ENCODE measurements at regions not wholly inside any gene's neighbourhood (a gene's known extent, or its start where the extent isn't known, plus 50 kb on each side); places are given as distances from the start of the nearest gene placed in this dataset.

- Histone ChIP-seq H3K27ac (ENCODE audit: low read length) (peak overlapping the region; percentile 50), H3K9ac (ENCODE audit: low read length) (no peak overlapping the region), H3K4me2 (ENCODE audit: low read length) (peak overlapping the region; percentile 74), H2AFZ (ENCODE audit: low read length) (no peak overlapping the region), H3K4me1 (ENCODE audit: insufficient read depth, low read length) (peaks cover 18% of the 10 kb centered on the region), H3F3A (ENCODE audit: low read length, unreplicated experiment) (no peaks in the 10 kb centered on the region), H3K27me3 (ENCODE audit: low read length) (no peaks in the 10 kb centered on the region), H3K79me2 (ENCODE audit: low read length) (no peaks in the 10 kb centered on the region), H3K36me3 (ENCODE audit: low read depth, low read length) (peaks cover 13% of the 10 kb centered on the region; the same call in 1 of the 2 replicates), H3K9me3 (ENCODE audit: low read length) (no peaks in the 10 kb centered on the region), H4K20me1 (ENCODE audit: low read length) (no peaks in the 10 kb centered on the region), H3K9me2 (replicated peaks; ENCODE audit: low read length) (no peaks in the 10 kb centered on the region), H3K4me3 (ENCODE audit: low read length) (peak overlapping the region; percentile 44; the same call in 1 of the 2 replicates)
- peak; percentile 87 for DNase-seq
- BruUV-seq (replicated peaks): no TSS peak
- intact Hi-C loops (cut with micrococcal nuclease): no loop called here
- ChIA-PET POLR2A (ENCODE audit: unreplicated experiment) (interaction anchor here (0.7 to 0.8 kb wide), 2 partner anchors 101 to 396 kb away, joined by 7 to 25 read pairs; no protein-coding TSS in a partner anchor), CTCF (interaction anchor here (0.5 kb wide), 1 partner anchor 103 kb away, joined by 6 read pairs; no protein-coding TSS in a partner anchor)
- peak; percentile 84 for ATAC-seq
- no peak for TF ChIP-seq EZH2phosphoT487 (IDR thresholded peaks at IDR 0.05; ENCODE audit: borderline replicate concordance, low read length)
- TF ChIP-seq EZH2 (IDR thresholded peaks at IDR 0.05; ENCODE audit: low read length, unreplicated experiment): no peak
- TF ChIP-seq CTCF (conservative IDR thresholded peaks at IDR 0.05; ENCODE audit: low read depth, low read length): no peak
Measured at GRCh38 chr12:124480469-124481256, 86.7 kb downstream of the NCOR2 start.

GRCh38 chr12:124479680-124480468 is 87.5 kb downstream of the NCOR2 start:
- CTCF ChIA-PET: interaction anchor here (0.5 kb wide), 1 partner anchor 104 kb away, joined by 6 read pairs; no protein-coding TSS in a partner anchor
- ATAC-seq (peak; percentile 12), DNase-seq (no peak)
- H3K36me3 ChIP-seq (ENCODE audit: low read depth, low read length): peaks cover 17% of the 10 kb centered on the region; the same call in 1 of the 2 replicates
- H3K9ac ChIP-seq (ENCODE audit: low read length): no peak overlapping the region
- no peaks in the 10 kb centered on the region for H3F3A ChIP-seq (ENCODE audit: low read length, unreplicated experiment)
- H3K4me1 ChIP-seq (ENCODE audit: insufficient read depth, low read length): peaks cover 18% of the 10 kb centered on the region
- intact Hi-C loops (cut with micrococcal nuclease): no loop called here
- H3K79me2 ChIP-seq (ENCODE audit: low read length): no peaks in the 10 kb centered on the region
- no peaks in the 10 kb centered on the region for H3K9me3 ChIP-seq (ENCODE audit: low read length)
- H3K4me2 ChIP-seq (ENCODE audit: low read length): peak overlapping the region; percentile 74
- H3K4me3 ChIP-seq (ENCODE audit: low read length): peak overlapping the region; percentile 44; the same call in 1 of the 2 replicates
- no peak overlapping the region for H2AFZ ChIP-seq (ENCODE audit: low read length)
- H4K20me1 ChIP-seq (ENCODE audit: low read length): no peaks in the 10 kb centered on the region
- H3K9me2 ChIP-seq (replicated peaks; ENCODE audit: low read length): no peaks in the 10 kb centered on the region
- no peaks in the 10 kb centered on the region for H3K27me3 ChIP-seq (ENCODE audit: low read length)
- peak overlapping the region; percentile 50 for H3K27ac ChIP-seq (ENCODE audit: low read length)
- POLR2A ChIA-PET (ENCODE audit: unreplicated experiment): no interaction called here
- TF ChIP-seq EZH2phosphoT487 (IDR thresholded peaks at IDR 0.05; ENCODE audit: borderline replicate concordance, low read length): no peak
- no TSS peak for BruUV-seq (replicated peaks)

GRCh38 chr12:124478985-124479645 is 88.3 kb downstream of the NCOR2 start:
- Histone ChIP-seq H3K9me2 (replicated peaks; ENCODE audit: low read length) (no peaks in the 10 kb centered on the region), H3K36me3 (ENCODE audit: low read depth, low read length) (peaks cover 21% of the 10 kb centered on the region), H3K4me3 (ENCODE audit: low read length) (no peak overlapping the region), H3K9ac (ENCODE audit: low read length) (no peak overlapping the region), H3K27me3 (ENCODE audit: low read length) (no peaks in the 10 kb centered on the region), H3F3A (ENCODE audit: low read length, unreplicated experiment) (no peaks in the 10 kb centered on the region), H4K20me1 (ENCODE audit: low read length) (no peaks in the 10 kb centered on the region), H3K79me2 (ENCODE audit: low read length) (no peaks in the 10 kb centered on the region), H3K4me2 (ENCODE audit: low read length) (no peak overlapping the region), H3K27ac (ENCODE audit: low read length) (no peak overlapping the region), H3K9me3 (ENCODE audit: low read length) (no peaks in the 10 kb centered on the region), H2AFZ (ENCODE audit: low read length) (no peak overlapping the region), H3K4me1 (ENCODE audit: insufficient read depth, low read length) (peaks cover 18% of the 10 kb centered on the region)
- ChIA-PET POLR2A (ENCODE audit: unreplicated experiment) (no interaction called here), CTCF (no interaction called here)
- BruUV-seq (replicated peaks): no TSS peak
- ATAC-seq (no peak), DNase-seq (no peak)
- TF ChIP-seq EZH2phosphoT487 (IDR thresholded peaks at IDR 0.05; ENCODE audit: borderline replicate concordance, low read length) (no peak), CTCF (conservative IDR thresholded peaks at IDR 0.05; ENCODE audit: low read depth, low read length) (no peak), EZH2 (IDR thresholded peaks at IDR 0.05; ENCODE audit: low read length, unreplicated experiment) (no peak)
- intact Hi-C loops (cut with micrococcal nuclease): no loop called here

All from PC-3 (cell line).